H1 (cell line): ENCODE measurements at regions not wholly inside any gene's neighbourhood (a gene's known extent, or its start where the extent isn't known, plus 50 kb on each side); places are given as distances from the start of the nearest gene placed in this dataset.

ENCODE experiments used
- CTCF ChIA-PET: fragments of 300-600 bp; sonication (Branson Sonifier 250); formaldehyde crosslinking; loops from one replicate; lab custom pipeline; 2021; ENCODE audit not compliant: partially characterized antibody; lab: Charles Lee
- POLR2A ChIA-PET: fragments of 300-600 bp; sonication (Branson Sonifier 250); formaldehyde crosslinking; loops from one replicate; lab custom pipeline; 2021; ENCODE audit warnings: inconsistent platforms; ENCODE audit not compliant: partially characterized antibody; lab: Charles Lee
- DNase-seq, 2 experiments: peaks; one replicate each; pipeline versions ENCODE4 v3.0.0 to v3.0.0-alpha.2; 2010 to 2022; ENCODE audit warnings: low spot score in 2 of 2, low read depth in 1 of 2, mixed read lengths in 1 of 2
- FAIRE-seq: peaks from 2 replicates; lab custom pipeline; 2011; peaks lifted over from hg19 to GRCh38; lab: Jason Lieb, UNC
- H2AFZ ChIP-seq: 2 replicates; pipeline ENCODE4 v1.8.1; 2012; ENCODE audit warnings: low read length, inconsistent platforms
- H2AK5ac ChIP-seq: 2 replicates; pipeline ENCODE4 v1.6.1; 2013; ENCODE audit warnings: low read depth, low read length
- H2BK120ac ChIP-seq: replicated peaks from 2 replicates; pipeline ENCODE3; 2013; ENCODE audit warnings: low read depth, low read length, inconsistent platforms
- H2BK12ac ChIP-seq: 2 replicates; pipeline ENCODE4 v1.6.1; 2013; ENCODE audit warnings: low read depth, low read length
- H2BK15ac ChIP-seq: 2 replicates; pipeline ENCODE4 v1.6.1; 2013; ENCODE audit warnings: low read length
- H2BK20ac ChIP-seq: 2 replicates; pipeline ENCODE4 v1.6.1; 2013; ENCODE audit warnings: low read length
- H2BK5ac ChIP-seq: 2 replicates; pipeline ENCODE4 v1.6.1; 2013; ENCODE audit warnings: low read depth, low read length
- H3K14ac ChIP-seq: 2 replicates; pipeline ENCODE4 v1.6.1; 2013; ENCODE audit warnings: inconsistent platforms; ENCODE audit not compliant: insufficient read length
- H3K18ac ChIP-seq: 2 replicates; pipeline ENCODE4 v1.6.1; 2013; ENCODE audit warnings: low read length; ENCODE audit errors: extremely low read depth
- H3K23ac ChIP-seq: 2 replicates; pipeline ENCODE4 v1.6.1; 2013; ENCODE audit warnings: inconsistent platforms; ENCODE audit not compliant: insufficient read length
- H3K23me2 ChIP-seq: 2 replicates; pipeline ENCODE4 v1.6.1; 2013; ENCODE audit warnings: low read depth, low read length
- H3K27ac ChIP-seq: 2 replicates; pipeline ENCODE4 v1.6.1; 2011; ENCODE audit warnings: low read depth, low read length, inconsistent platforms
- H3K27me3 ChIP-seq, 4 experiments: replicated peaks in 1 of 4; 1 replicate in 1 of 4; 2 replicates in 3 of 4; pipeline versions ENCODE4 v1.6.1 to v1.8.1; 2011 to 2013; ENCODE audit warnings: low read length in 3 of 4, mild to moderate bottlenecking in 3 of 4, inconsistent platforms in 2 of 4, mixed read lengths in 2 of 4, moderate library complexity in 1 of 4; ENCODE audit not compliant: control insufficient read depth in 3 of 4, insufficient read depth in 3 of 4; ENCODE audit errors: extremely low read depth in 1 of 4
- H3K36me3 ChIP-seq, 4 experiments: 2 replicates each; pipeline versions ENCODE4 v1.6.1 to v1.8.1; 2011 to 2013; ENCODE audit warnings: mild to moderate bottlenecking in 4 of 4, low read length in 3 of 4, moderate library complexity in 2 of 4, control low read depth in 1 of 4, inconsistent platforms in 1 of 4; ENCODE audit not compliant: insufficient read depth in 4 of 4, control insufficient read depth in 2 of 4
- H3K4ac ChIP-seq: replicated peaks from 2 replicates; pipeline ENCODE3; 2013; ENCODE audit warnings: low read length, low read depth, mixed read lengths, inconsistent platforms; ENCODE audit not compliant: insufficient read length
- H3K4me1 ChIP-seq, 4 experiments: replicated peaks in 1 of 4; 1 replicate in 1 of 4; 2 replicates in 3 of 4; pipeline versions ENCODE4 v1.6.1 to v1.8.1; 2011 to 2013; ENCODE audit warnings: low read length in 3 of 4, inconsistent platforms in 2 of 4, mixed read lengths in 1 of 4; ENCODE audit not compliant: insufficient read depth in 4 of 4, control insufficient read depth in 3 of 4
- H3K4me2 ChIP-seq, 2 experiments: 2 replicates each; pipeline versions ENCODE4 v1.6.1 to v1.8.1; 2011 to 2013; ENCODE audit warnings: low read depth in 2 of 2, low read length in 2 of 2, control low read depth in 1 of 2, inconsistent platforms in 1 of 2, mild to moderate bottlenecking in 1 of 2; ENCODE audit not compliant: insufficient read depth in 1 of 2
- H3K4me3 ChIP-seq, 4 experiments: fragments of 200-600, 300-600 bp in 1 of 4; sonication (generic), shearing (Covaris generic), sonication (Bioruptor Twin) in 1 of 4; 2 replicates each; pipeline versions ENCODE4 v1.5.1 to v1.8.1; 2011 to 2016; ENCODE audit warnings: low read length in 4 of 4, low read depth in 3 of 4, control low read depth in 2 of 4, inconsistent platforms in 2 of 4, mild to moderate bottlenecking in 2 of 4, mixed read lengths in 1 of 4, moderate library complexity in 1 of 4; ENCODE audit not compliant: insufficient read depth in 2 of 4; ENCODE audit errors: extremely low read depth in 1 of 4
- H3K56ac ChIP-seq: replicated peaks from 2 replicates; pipeline ENCODE3; 2013; ENCODE audit warnings: low read depth, mild to moderate bottlenecking, mixed read lengths, low read length, inconsistent platforms; ENCODE audit not compliant: insufficient read length
- H3K79me1 ChIP-seq: 2 replicates; pipeline ENCODE4 v1.6.1; 2013; ENCODE audit warnings: low read depth, low read length, control low read depth
- H3K79me2 ChIP-seq, 2 experiments: 2 replicates each; pipeline versions ENCODE4 v1.6.1 to v1.8.1; 2012 to 2013; ENCODE audit warnings: low read length in 2 of 2, mild to moderate bottlenecking in 2 of 2, inconsistent platforms in 1 of 2; ENCODE audit not compliant: insufficient read depth in 2 of 2, control insufficient read depth in 1 of 2
- H3K9ac ChIP-seq, 4 experiments: replicated peaks in 1 of 4; 1 replicate in 1 of 4; 2 replicates in 3 of 4; pipeline versions ENCODE4 v1.6.1 to v1.8.1; 2011 to 2013; ENCODE audit warnings: low read depth in 3 of 4, low read length in 3 of 4, control low read depth in 2 of 4, mild to moderate bottlenecking in 2 of 4, moderate library complexity in 2 of 4, inconsistent platforms in 1 of 4; ENCODE audit errors: extremely low read depth in 1 of 4
- H3K9me3 ChIP-seq, 2 experiments: 2 replicates each; pipeline versions ENCODE4 v1.6.1 to v1.8.1; 2012 to 2013; ENCODE audit warnings: mild to moderate bottlenecking in 2 of 2, moderate library complexity in 2 of 2, control low read depth in 1 of 2, inconsistent platforms in 1 of 2, low read depth in 1 of 2, low read length in 1 of 2, mixed read lengths in 1 of 2; ENCODE audit not compliant: insufficient read depth in 2 of 2
- H4K20me1 ChIP-seq, 2 experiments: replicated peaks in 1 of 2; 2 replicates each; pipeline versions ENCODE3 to v1.8.1; 2011 to 2013; ENCODE audit warnings: inconsistent platforms in 2 of 2, low read length in 2 of 2, mild to moderate bottlenecking in 1 of 2; ENCODE audit not compliant: insufficient read depth in 2 of 2, control insufficient read depth in 1 of 2
- H4K5ac ChIP-seq: 2 replicates; pipeline ENCODE4 v1.6.1; 2013; ENCODE audit warnings: low read length, low read depth, mixed read lengths, inconsistent platforms; ENCODE audit not compliant: insufficient read length
- H4K8ac ChIP-seq: 2 replicates; pipeline ENCODE4 v1.8.0; 2013; ENCODE audit warnings: mild to moderate bottlenecking, moderate library complexity, low read length, inconsistent platforms; ENCODE audit not compliant: insufficient read depth; ENCODE audit errors: extremely low read depth
- H4K91ac ChIP-seq: replicated peaks from 2 replicates; pipeline ENCODE3; 2013; ENCODE audit warnings: low read length, mixed read lengths, inconsistent platforms; ENCODE audit not compliant: insufficient read length
- BACH1 ChIP-seq: IDR thresholded peaks from 2 replicates; pipeline ENCODE4 v1.6.1; 2012; ENCODE audit warnings: low read length, improper control_type of control experiment
- GTF2F1 ChIP-seq: IDR thresholded peaks from 2 replicates; pipeline ENCODE4 v1.6.1; 2012; ENCODE audit warnings: low read depth, low read length, improper control_type of control experiment, borderline replicate concordance
- JUND ChIP-seq: IDR thresholded peaks from 2 replicates; pipeline ENCODE4 v1.6.1; 2011; ENCODE audit warnings: mild to moderate bottlenecking, improper control_type of control experiment, low read length
- KDM5A ChIP-seq: fragments of 200-600 bp; IDR thresholded peaks from 2 replicates; pipeline ENCODE4 v1.7.1; 2012; ENCODE audit warnings: mild to moderate bottlenecking, low read length, inconsistent platforms, mixed read lengths
- MAFK ChIP-seq: IDR thresholded peaks from 2 replicates; pipeline ENCODE4 v1.6.1; 2012; ENCODE audit warnings: low read depth, mild to moderate bottlenecking, improper control_type of control experiment, low read length
- SRF ChIP-seq: IDR thresholded peaks from 2 replicates; pipeline ENCODE4 v1.6.1; 2011; ENCODE audit warnings: mild to moderate bottlenecking, low read depth, low read length, moderate library complexity
- TEAD4 ChIP-seq: IDR thresholded peaks from 2 replicates; pipeline ENCODE4 v1.6.1; 2012; ENCODE audit warnings: low read depth, low read length, inconsistent platforms, mixed read lengths
- WGBS, 2 experiments: shearing (Covaris generic) in 1 of 2; methylation state at CpG; one replicate each; pipeline versions ENCODE4 v1.1.6 to v1.1.7; 2013 to 2015; ENCODE audit warnings: low lambda C conversion rate in 2 of 2, mixed read lengths in 2 of 2, inconsistent platforms in 1 of 2, low coverage in 1 of 2, missing lambda C conversion rate in 1 of 2; ENCODE audit not compliant: insufficient replicate concordance in 2 of 2, insufficient coverage in 1 of 2, insufficient read length in 1 of 2; ENCODE audit errors: extremely low coverage in 1 of 2, missing lambda C conversion rate in 1 of 2; 5-methylcytosine and 5-hydroxymethylcytosine counted together
- TF ChIP-seq, protein P1 (sequence below): IDR thresholded peaks from 2 replicates; pipeline ENCODE4 v1.6.1; 2011; ENCODE audit warnings: low read length, improper control_type of control experiment

GRCh38 chr16:6122401-6122800 lies 1024.8 kb upstream of the EEF2KMT start:
- POLR2A ChIA-PET = interaction anchor here (0.6 kb wide), 1 partner anchor 55 kb away, joined by 3 read pairs; no protein-coding TSS in a partner anchor
- no peaks in the 10 kb centered on the region for H3K79me2 ChIP-seq

More at GRCh38 chr16:6122401-6122800, 1024.8 kb upstream of the EEF2KMT start:
- H3K27ac ChIP-seq = no peak overlapping the region
- 78% methylated on average over 5 of the region's 5 CpGs; no CpG with 5 or more reads in 1 of the 2 experiments for WGBS, 2 experiments
- no peaks in the 10 kb centered on the region for H3K9me3 ChIP-seq
- no peak overlapping the region for H2BK20ac ChIP-seq
- H3K23me2 ChIP-seq = no peaks in the 10 kb centered on the region; the same call in 1 of the 2 replicates
- H2AK5ac ChIP-seq = no peak overlapping the region
- H3K36me3 ChIP-seq = no peaks in the 10 kb centered on the region
- no peak overlapping the region for H2BK120ac ChIP-seq
- no peak overlapping the region for H3K4me3 ChIP-seq
- H3K9ac ChIP-seq = no peak overlapping the region
- TF ChIP-seq MAFK (peak; percentile 99), TEAD4 (no peak), JUND (no peak), GTF2F1 (no peak), SRF (no peak), BACH1 (peak; percentile 95), KDM5A (no peak)
- TF ChIP-seq, protein P1, sequence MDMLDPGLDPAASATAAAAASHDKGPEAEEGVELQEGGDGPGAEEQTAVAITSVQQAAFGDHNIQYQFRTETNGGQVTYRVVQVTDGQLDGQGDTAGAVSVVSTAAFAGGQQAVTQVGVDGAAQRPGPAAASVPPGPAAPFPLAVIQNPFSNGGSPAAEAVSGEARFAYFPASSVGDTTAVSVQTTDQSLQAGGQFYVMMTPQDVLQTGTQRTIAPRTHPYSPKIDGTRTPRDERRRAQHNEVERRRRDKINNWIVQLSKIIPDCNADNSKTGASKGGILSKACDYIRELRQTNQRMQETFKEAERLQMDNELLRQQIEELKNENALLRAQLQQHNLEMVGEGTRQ = no peak
- no peak for FAIRE-seq
- H3K4ac ChIP-seq = no peak overlapping the region
- H3K14ac ChIP-seq = no peak overlapping the region
- no peak overlapping the region for H3K18ac ChIP-seq
- no peak overlapping the region for H2AFZ ChIP-seq
- H4K5ac ChIP-seq = no peak overlapping the region
- no peak overlapping the region for H3K23ac ChIP-seq
- H4K91ac ChIP-seq = no peak overlapping the region
- CTCF ChIA-PET = interaction anchor here (0.6 to 1.4 kb wide), 2 partner anchors 9 to 303 kb away, joined by 4 to 5 read pairs; no protein-coding TSS in a partner anchor
- no peak overlapping the region for H2BK5ac ChIP-seq
- H3K4me2 ChIP-seq = no peak overlapping the region
- no peak for DNase-seq
- H2BK15ac ChIP-seq = no peak overlapping the region
- no peak overlapping the region for H3K56ac ChIP-seq
- H3K79me1 ChIP-seq = no peaks in the 10 kb centered on the region
- peaks cover 0 to 9% (median 0%) of the 10 kb centered on the region in 4 experiments; a peak in 2 of 7 replicates for H3K4me1 ChIP-seq
- no peaks in the 10 kb centered on the region for H3K27me3 ChIP-seq
- H4K20me1 ChIP-seq = no peaks in the 10 kb centered on the region
- H2BK12ac ChIP-seq = no peak overlapping the region
- H4K8ac ChIP-seq = no peak overlapping the region
